ENCODE measurements at regions not wholly inside any gene's neighbourhood (a gene's known extent, or its start where the extent isn't known, plus 50 kb on each side); places are given as distances from the start of the nearest gene placed in this dataset.
"Not testable (repeated sequence)": the region's sequence is repeated elsewhere in the genome, so short reads cannot be mapped to it uniquely, and the experiment has no call there.

DNA sequence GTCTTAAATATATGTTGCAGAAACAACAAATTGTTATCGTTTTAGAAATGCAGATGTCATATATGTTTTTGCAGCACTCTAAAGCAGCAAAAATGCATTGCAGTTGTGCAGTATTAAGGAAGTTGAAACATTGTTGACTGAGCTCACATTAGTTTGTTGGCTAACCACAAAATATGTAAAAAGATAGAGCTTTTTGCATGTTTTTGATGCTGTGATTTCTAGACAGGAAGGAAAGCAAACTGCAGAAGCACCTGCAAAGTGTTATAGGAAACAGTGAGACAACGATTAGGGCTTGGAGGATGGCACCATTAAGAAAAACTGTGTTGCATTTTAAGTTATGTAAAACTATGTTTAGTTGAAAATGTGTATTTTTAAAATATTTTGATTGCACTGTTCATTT, 366.7 kb downstream of the SRGAP2C start:
- TF ChIP-seq EP300 (IDR thresholded peaks at IDR 0.05), result not testable (repeated sequence)
- TF ChIP-seq, protein P1, sequence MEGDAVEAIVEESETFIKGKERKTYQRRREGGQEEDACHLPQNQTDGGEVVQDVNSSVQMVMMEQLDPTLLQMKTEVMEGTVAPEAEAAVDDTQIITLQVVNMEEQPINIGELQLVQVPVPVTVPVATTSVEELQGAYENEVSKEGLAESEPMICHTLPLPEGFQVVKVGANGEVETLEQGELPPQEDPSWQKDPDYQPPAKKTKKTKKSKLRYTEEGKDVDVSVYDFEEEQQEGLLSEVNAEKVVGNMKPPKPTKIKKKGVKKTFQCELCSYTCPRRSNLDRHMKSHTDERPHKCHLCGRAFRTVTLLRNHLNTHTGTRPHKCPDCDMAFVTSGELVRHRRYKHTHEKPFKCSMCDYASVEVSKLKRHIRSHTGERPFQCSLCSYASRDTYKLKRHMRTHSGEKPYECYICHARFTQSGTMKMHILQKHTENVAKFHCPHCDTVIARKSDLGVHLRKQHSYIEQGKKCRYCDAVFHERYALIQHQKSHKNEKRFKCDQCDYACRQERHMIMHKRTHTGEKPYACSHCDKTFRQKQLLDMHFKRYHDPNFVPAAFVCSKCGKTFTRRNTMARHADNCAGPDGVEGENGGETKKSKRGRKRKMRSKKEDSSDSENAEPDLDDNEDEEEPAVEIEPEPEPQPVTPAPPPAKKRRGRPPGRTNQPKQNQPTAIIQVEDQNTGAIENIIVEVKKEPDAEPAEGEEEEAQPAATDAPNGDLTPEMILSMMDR (IDR thresholded peaks at IDR 0.05), result not testable (repeated sequence)

Measured in sigmoid colon (tissue), 4 donors.